SK-N-SH (cell line): ENCODE measurements at regions not wholly inside any gene's neighbourhood (a gene's known extent, or its start where the extent isn't known, plus 50 kb on each side); places are given as distances from the start of the nearest gene placed in this dataset.

ENCODE experiments used
- CHD2 ChIP-seq: fragments of 150-350 bp; IDR thresholded peaks from 2 replicates; pipeline ENCODE4 v1.6.1; 2018; ENCODE audit warnings: low read length; ENCODE audit not compliant: partially characterized antibody
- CTCF ChIP-seq: fragments of 200-600 bp; sonication (generic); IDR thresholded peaks from 2 replicates; pipeline ENCODE4 v1.6.1; 2017; ENCODE audit warnings: antibody characterized with exemption, mild to moderate bottlenecking, moderate library complexity
- FOXJ3 ChIP-seq: sonication (generic); formaldehyde crosslinking; IDR thresholded peaks from 2 replicates; pipeline ENCODE4 v1.5.1; 2020; ENCODE audit warnings: mild to moderate bottlenecking, missing genetic modification reagents
- GABPA ChIP-seq: IDR thresholded peaks from 2 replicates; pipeline ENCODE4 v1.4.0; 2012; ENCODE audit warnings: low read depth, mild to moderate bottlenecking
- MEF2A ChIP-seq: IDR thresholded peaks from 2 replicates; pipeline ENCODE4 v1.4.0; 2012; ENCODE audit warnings: low read depth, borderline replicate concordance
- POLR2AphosphoS5 ChIP-seq: IDR thresholded peaks from 2 replicates; pipeline ENCODE4 v1.6.1; 2012; ENCODE audit warnings: low read depth, low read length
- REST ChIP-seq: IDR thresholded peaks from 2 replicates; pipeline ENCODE4 v1.6.1; 2012; ENCODE audit warnings: mild to moderate bottlenecking, low read depth, low read length, moderate library complexity
- USF1 ChIP-seq: IDR thresholded peaks from 2 replicates; pipeline ENCODE4 v1.4.0; 2012; ENCODE audit warnings: low read depth, borderline replicate concordance

- TF ChIP-seq CTCF (no peak), GABPA (no peak), POLR2AphosphoS5 (no peak), MEF2A (no peak), USF1 (no peak), REST (no peak), FOXJ3 (CRISPR knock-in tag) (no peak), CHD2 (no peak)
Observed at GRCh38 chr18:22110461-22110924, 58.9 kb upstream of the GATA6 start.
